ENCODE measurements at regions not wholly inside any gene's neighbourhood (a gene's known extent, or its start where the extent isn't known, plus 50 kb on each side); places are given as distances from the start of the nearest gene placed in this dataset.

GRCh38 chr5:18050776-18051175 lies 416.5 kb downstream of the TAF11L14 start:
- TF ChIP-seq POLR2A (IDR thresholded peaks at IDR 0.05), result no peak
- TF ChIP-seq CTCF (IDR thresholded peaks at IDR 0.05), result no peak
